PC-9 (cell line): ENCODE measurements at regions not wholly inside any gene's neighbourhood (a gene's known extent, or its start where the extent isn't known, plus 50 kb on each side); places are given as distances from the start of the nearest gene placed in this dataset.

Source experiments
- EZH2 ChIP-seq: fragments of 200-600 bp; sonication (generic); IDR thresholded peaks from 2 replicates; pipeline ENCODE4 v1.8.0; 2017; ENCODE audit warnings: antibody characterized with exemption, low read depth
- TF ChIP-seq, protein P1 (sequence below): fragments of 200-600 bp; sonication (generic); conservative IDR thresholded peaks from 2 replicates; pipeline ENCODE4 v1.6.1; 2017; ENCODE audit warnings: mixed run types, antibody characterized with exemption, mild to moderate bottlenecking, moderate library complexity

DNA sequence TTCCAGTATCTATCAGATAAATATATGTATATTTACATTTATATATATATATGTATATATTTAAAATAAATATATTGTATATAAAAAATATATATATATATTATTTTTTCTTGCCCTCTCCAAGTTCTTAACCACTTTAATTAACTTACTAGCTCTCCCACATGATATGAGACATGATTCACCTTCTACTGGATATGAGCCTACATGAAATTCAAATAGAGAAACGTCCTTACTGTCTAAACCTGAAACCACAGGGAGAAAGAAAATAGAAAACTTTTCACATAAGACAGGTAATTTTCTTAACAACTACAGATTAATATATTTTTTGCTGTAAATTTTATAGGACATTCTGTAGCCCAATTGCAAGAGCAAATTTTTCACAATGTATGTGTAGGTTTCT, 391.6 kb downstream of the ETS1 start:
- TF ChIP-seq, protein P1, sequence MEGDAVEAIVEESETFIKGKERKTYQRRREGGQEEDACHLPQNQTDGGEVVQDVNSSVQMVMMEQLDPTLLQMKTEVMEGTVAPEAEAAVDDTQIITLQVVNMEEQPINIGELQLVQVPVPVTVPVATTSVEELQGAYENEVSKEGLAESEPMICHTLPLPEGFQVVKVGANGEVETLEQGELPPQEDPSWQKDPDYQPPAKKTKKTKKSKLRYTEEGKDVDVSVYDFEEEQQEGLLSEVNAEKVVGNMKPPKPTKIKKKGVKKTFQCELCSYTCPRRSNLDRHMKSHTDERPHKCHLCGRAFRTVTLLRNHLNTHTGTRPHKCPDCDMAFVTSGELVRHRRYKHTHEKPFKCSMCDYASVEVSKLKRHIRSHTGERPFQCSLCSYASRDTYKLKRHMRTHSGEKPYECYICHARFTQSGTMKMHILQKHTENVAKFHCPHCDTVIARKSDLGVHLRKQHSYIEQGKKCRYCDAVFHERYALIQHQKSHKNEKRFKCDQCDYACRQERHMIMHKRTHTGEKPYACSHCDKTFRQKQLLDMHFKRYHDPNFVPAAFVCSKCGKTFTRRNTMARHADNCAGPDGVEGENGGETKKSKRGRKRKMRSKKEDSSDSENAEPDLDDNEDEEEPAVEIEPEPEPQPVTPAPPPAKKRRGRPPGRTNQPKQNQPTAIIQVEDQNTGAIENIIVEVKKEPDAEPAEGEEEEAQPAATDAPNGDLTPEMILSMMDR = no peak
- TF ChIP-seq EZH2 = no peak
